GM12878 (cell line): ENCODE measurements at regions not wholly inside any gene's neighbourhood (a gene's known extent, or its start where the extent isn't known, plus 50 kb on each side); places are given as distances from the start of the nearest gene placed in this dataset.
"Not testable (repeated sequence)": the region's sequence is repeated elsewhere in the genome, so short reads cannot be mapped to it uniquely, and the experiment has no call there.

Source experiments
- ATAC-seq: fragments of 200-7000 bp; cut with Tn5 transposase; 3 replicates; pipeline ENCODE4 v1.9.1; 2020; ENCODE audit warnings: mild to moderate bottlenecking, moderate library complexity
- BruUV-seq: library from RNA; stranded (reverse); fragments of 400-500 nt; replicated peaks from 2 replicates; lab custom pipeline; 2021; lab: Mats Ljungman, UMichigan
- CTCF ChIA-PET: fragments of 300-600 bp; sonication (Branson Sonifier 250); formaldehyde crosslinking; extraction: SDS; loops from one replicate; lab custom pipeline; 2021; ENCODE audit warnings: inconsistent platforms; lab: Yijun Ruan, JAX
- POLR2A ChIA-PET: fragments of 350-600 bp; formaldehyde crosslinking; extraction: SDS; loops from one replicate; lab custom pipeline; 2021; ENCODE audit warnings: inconsistent platforms; lab: Charles Lee
- RAD21 ChIA-PET: fragments of 300-600 bp; sonication (Branson Sonifier 250); formaldehyde crosslinking; loops from one replicate; lab custom pipeline; 2023; ENCODE audit warnings: antibody characterized with exemption; ENCODE audit not compliant: unreplicated experiment; lab: Charles Lee
- SMC1A ChIA-PET: fragments of 300-600 bp; sonication (Branson Sonifier 250); formaldehyde crosslinking; loops from one replicate; lab custom pipeline; 2023; ENCODE audit not compliant: unreplicated experiment, uncharacterized antibody; lab: Charles Lee
- DNase-seq: peaks from one replicate; pipeline ENCODE4 v3.0.0-alpha.2; 2011; ENCODE audit warnings: low read depth, low spot score
- FAIRE-seq: peaks from 3 replicates; lab custom pipeline; 2011; peaks lifted over from hg19 to GRCh38; lab: Jason Lieb, UNC
- H2AFZ ChIP-seq: 2 replicates; pipeline ENCODE4 v1.6.0; 2011; ENCODE audit warnings: low read depth, low read length, control low read depth; ENCODE audit not compliant: control insufficient read depth
- H3K27ac ChIP-seq: 2 replicates; pipeline ENCODE4 v1.5.1; 2011; ENCODE audit warnings: control low read depth; ENCODE audit not compliant: control insufficient read depth, insufficient read depth
- H3K27me3 ChIP-seq, 2 experiments: replicated peaks in 1 of 2; 2 replicates each; pipeline versions ENCODE4 v1.6.0 to v1.6.1; 2011; ENCODE audit warnings: low read length in 1 of 2; ENCODE audit not compliant: control insufficient read depth in 2 of 2, insufficient read depth in 2 of 2
- H3K36me3 ChIP-seq, 2 experiments: 2 replicates each; pipeline ENCODE4 v1.5.1; 2011; ENCODE audit warnings: low read length in 1 of 2; ENCODE audit not compliant: control insufficient read depth in 2 of 2, insufficient read depth in 2 of 2
- H3K4me1 ChIP-seq: 2 replicates; pipeline ENCODE4 v1.6.1; 2011; ENCODE audit warnings: mild to moderate bottlenecking, low read length, moderate library complexity, mixed read lengths; ENCODE audit not compliant: control insufficient read depth, insufficient read depth
- H3K4me2 ChIP-seq: 2 replicates; pipeline ENCODE4 v1.6.0; 2011; ENCODE audit warnings: control low read depth; ENCODE audit not compliant: control insufficient read depth, insufficient read depth
- H3K4me3 ChIP-seq: fragments of 200-600 bp; sonication (generic); 2 replicates; pipeline ENCODE4 v1.5.1; 2016
- H3K79me2 ChIP-seq: 2 replicates; pipeline ENCODE4 v1.6.0; 2011; ENCODE audit warnings: low read length; ENCODE audit not compliant: control insufficient read depth, insufficient read depth
- H3K9ac ChIP-seq: 2 replicates; pipeline ENCODE4 v1.8.0; 2011; ENCODE audit warnings: low read length, control low read depth, mixed read lengths; ENCODE audit not compliant: control insufficient read depth, insufficient read depth
- H3K9me3 ChIP-seq: replicated peaks from 3 replicates; pipeline ENCODE4 v1.5.1; 2011; ENCODE audit warnings: mild to moderate bottlenecking, low read length; ENCODE audit not compliant: control insufficient read depth, insufficient read depth
- H4K20me1 ChIP-seq: 2 replicates; pipeline ENCODE4 v1.6.0; 2011; ENCODE audit not compliant: control insufficient read depth, insufficient read depth
- WGBS: methylation state at CpG from one replicate; pipeline ENCODE4 v1.1.6; 2016; ENCODE audit warnings: low lambda C conversion rate; ENCODE audit not compliant: insufficient replicate concordance, insufficient coverage; ENCODE audit errors: missing lambda C conversion rate; 5-methylcytosine and 5-hydroxymethylcytosine counted together
- in situ Hi-C: fragments of 300-500 bp; cut with MboI; formaldehyde crosslinking; loops from 9 replicates; pipeline ENCODE4 v1.14.3; 2018; ENCODE audit warnings: mixed read lengths
- intact Hi-C: fragments of 100-400 bp; cut with micrococcal nuclease; formaldehyde crosslinking; loops from one replicate; pipeline ENCODE4 v1.14.2; 2022; ENCODE audit not compliant: unreplicated experiment

DNA sequence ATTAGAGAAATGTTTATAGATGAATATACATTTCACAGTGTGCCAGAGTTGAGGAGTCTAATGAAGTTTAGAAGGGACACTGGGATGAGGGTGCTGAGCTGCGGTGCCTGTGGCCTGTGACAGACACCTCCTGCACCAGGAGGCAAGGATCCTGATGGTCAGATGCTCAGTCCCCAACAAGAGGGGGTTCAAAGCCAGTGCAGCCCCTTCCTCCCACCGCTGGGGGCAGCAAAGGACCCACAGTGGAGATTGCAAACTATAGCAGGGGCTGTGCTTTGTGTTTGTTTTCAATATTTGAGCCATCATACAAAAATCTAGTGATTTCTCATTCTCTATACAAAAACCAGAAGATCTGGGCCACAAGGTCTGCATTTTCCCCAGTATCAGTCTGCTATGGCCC, 170.5 kb upstream of the PLGLB2 start:
- in situ Hi-C loops, H3K27ac ChIP-seq, H3K9me3 ChIP-seq, CTCF ChIA-PET, H3K4me3 ChIP-seq, H3K27me3 ChIP-seq, H3K9ac ChIP-seq, SMC1A ChIA-PET, H3K36me3 ChIP-seq, H3K4me2 ChIP-seq, intact Hi-C loops, DNase-seq, H2AFZ ChIP-seq, POLR2A ChIA-PET, BruUV-seq, H3K79me2 ChIP-seq, H4K20me1 ChIP-seq, FAIRE-seq, H3K4me1 ChIP-seq, RAD21 ChIA-PET: not testable (repeated sequence)
- ATAC-seq: peak; percentile 79
- WGBS: no CpG with 5 or more reads among the region's 2 CpGs

DNA sequence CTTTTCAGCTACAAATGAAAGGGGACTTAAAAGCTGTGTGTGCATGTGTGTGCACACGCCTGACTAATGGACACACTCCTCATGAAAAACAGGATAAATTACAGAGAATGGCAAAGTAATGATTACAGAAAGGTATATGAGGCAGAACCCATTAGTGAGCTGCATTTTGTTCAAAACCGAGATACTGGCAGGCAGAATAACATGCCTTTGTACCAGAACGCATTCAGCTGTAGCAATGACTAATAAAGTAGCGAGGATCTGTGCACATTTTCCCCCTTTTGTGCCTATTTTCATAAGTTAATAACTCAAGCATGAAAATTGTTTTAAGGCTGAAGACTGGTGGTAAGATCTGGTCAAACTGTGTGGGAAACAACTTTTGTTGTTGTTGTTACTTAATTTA, 165.7 kb upstream of the PLGLB2 start:
- FAIRE-seq, RAD21 ChIA-PET: not testable (repeated sequence)
- peak; percentile 78 for ATAC-seq

GRCh38 chr2:87582579-87582978, 165.3 kb upstream of the PLGLB2 start:
- in situ Hi-C loops, CTCF ChIA-PET: not testable (repeated sequence)

More for the DNA sequence above, 165.7 kb upstream of the PLGLB2 start:
- H3K9me3 ChIP-seq, in situ Hi-C loops, intact Hi-C loops, H2AFZ ChIP-seq, H3K79me2 ChIP-seq, H3K27ac ChIP-seq, BruUV-seq, H3K27me3 ChIP-seq, SMC1A ChIA-PET, H3K4me1 ChIP-seq, CTCF ChIA-PET, POLR2A ChIA-PET, H3K9ac ChIP-seq, H3K36me3 ChIP-seq, DNase-seq, H3K4me3 ChIP-seq, H4K20me1 ChIP-seq, H3K4me2 ChIP-seq: not testable (repeated sequence)
- WGBS: no CpG with 5 or more reads among the region's 4 CpGs

GRCh38 chr2:87583370-87583769, 164.5 kb upstream of the PLGLB2 start:
- FAIRE-seq, ATAC-seq, intact Hi-C loops, H3K27ac ChIP-seq, H3K9me3 ChIP-seq, H3K79me2 ChIP-seq, H3K27me3 ChIP-seq, H3K36me3 ChIP-seq, H3K4me1 ChIP-seq, H3K9ac ChIP-seq, CTCF ChIA-PET, BruUV-seq, H3K4me3 ChIP-seq, in situ Hi-C loops, RAD21 ChIA-PET, H3K4me2 ChIP-seq, H4K20me1 ChIP-seq, SMC1A ChIA-PET, POLR2A ChIA-PET, DNase-seq, H2AFZ ChIP-seq: not testable (repeated sequence)
- WGBS: 95% methylated on average over 2 of the region's 2 CpGs

More at GRCh38 chr2:87582579-87582978, 165.3 kb upstream of the PLGLB2 start:
- H3K79me2 ChIP-seq, FAIRE-seq, H3K9ac ChIP-seq, H3K27ac ChIP-seq, H3K4me1 ChIP-seq, SMC1A ChIA-PET, POLR2A ChIA-PET, H2AFZ ChIP-seq, H3K27me3 ChIP-seq, DNase-seq, BruUV-seq, intact Hi-C loops, H3K9me3 ChIP-seq, H3K4me3 ChIP-seq, H3K36me3 ChIP-seq, RAD21 ChIA-PET, H3K4me2 ChIP-seq, H4K20me1 ChIP-seq, ATAC-seq: not testable (repeated sequence)
